Transverse colon (tissue), 4 donors: ENCODE measurements at regions not wholly inside any gene's neighbourhood (a gene's known extent, or its start where the extent isn't known, plus 50 kb on each side); places are given as distances from the start of the nearest gene placed in this dataset.

Experiments
- DNase-seq: peaks from one replicate; pipeline ENCODE4 v3.0.0-alpha.2; 2019
- H3K27ac ChIP-seq, 4 donors: fragments of 200-600 bp; sonication (generic); 2 replicates each; pipeline ENCODE4 v1.5.1; 2016 to 2018; ENCODE audit warnings: inconsistent platforms in 4 of 4
- H3K27me3 ChIP-seq: fragments of 200-600 bp; sonication (generic); 2 replicates; pipeline ENCODE4 v1.5.1; 2017; ENCODE audit warnings: inconsistent platforms
- H3K36me3 ChIP-seq, 4 donors: fragments of 200-600 bp; sonication (generic); 2 replicates each; pipeline ENCODE4 v1.5.1; 2017 to 2019; ENCODE audit warnings: inconsistent platforms in 4 of 4
- H3K4me1 ChIP-seq, 4 donors: fragments of 200-600 bp; sonication (generic); 2 replicates each; pipeline ENCODE4 v1.5.1; 2017 to 2020; ENCODE audit warnings: inconsistent platforms in 4 of 4
- H3K4me3 ChIP-seq, 4 donors: fragments of 200-600 bp; sonication (generic); 1 replicate in 1 of 4; 2 replicates in 3 of 4; pipeline versions ENCODE4 v1.5.1 to v1.6.1; 2017 to 2019; ENCODE audit warnings: inconsistent platforms in 4 of 4
- H3K9me3 ChIP-seq, 2 donors: fragments of 200-600 bp; sonication (generic); 2 replicates each; pipeline ENCODE4 v1.5.1; 2017 to 2019; ENCODE audit warnings: inconsistent platforms in 2 of 2
- CTCF ChIP-seq, 5 experiments: fragments of 200-600 bp in 3 of 5; fragments of 450-650 bp in 2 of 5; sonication (generic) in 3 of 5; IDR thresholded peaks; 1 replicate in 2 of 5; 2 replicates in 3 of 5; pipeline ENCODE4 v1.5.1; 2016 to 2017; ENCODE audit warnings: antibody characterized with exemption in 5 of 5, inconsistent platforms in 3 of 5, mild to moderate bottlenecking in 2 of 5, moderate library complexity in 1 of 5
- EP300 ChIP-seq: sonication (generic); formaldehyde crosslinking; IDR thresholded peaks from one replicate; pipeline ENCODE4 v1.6.1; 2017; ENCODE audit warnings: antibody characterized with exemption, low read depth
- POLR2A ChIP-seq: fragments of 450-650 bp; IDR thresholded peaks from one replicate; pipeline ENCODE4 v1.6.1; 2016; ENCODE audit warnings: antibody characterized with exemption, mild to moderate bottlenecking, moderate library complexity
- POLR2AphosphoS5 ChIP-seq, 3 donors: sonication (generic); formaldehyde crosslinking; IDR thresholded peaks; one replicate each; pipeline ENCODE4 v1.6.1; 2016; ENCODE audit warnings: antibody characterized with exemption in 3 of 3
- WGBS, 2 donors: methylation state at CpG; one replicate each; pipeline ENCODE4 v1.1.5; 2018; ENCODE audit warnings: low coverage in 1 of 2; 5-methylcytosine and 5-hydroxymethylcytosine counted together
- in situ Hi-C, 4 donors: fragments of 200-750 bp; cut with MboI; loops; one replicate each; pipeline versions ENCODE4 v1.15.0 to v1.15.1; 2017; ENCODE audit warnings: low sequenced_read_pairs in 3 of 4, low pct_ligation_motif_present in 1 of 4, low pct_unique_long_range_greater_than_20kb in 1 of 4
- intact Hi-C: fragments of 100-400 bp; cut with DNase I; formaldehyde crosslinking; loops from one replicate; pipeline ENCODE4 v1.15.1; 2023; ENCODE audit warnings: low total_unique reads

- Histone ChIP-seq H3K27me3 (no peaks in the 10 kb centered on the region), H3K9me3 (no peaks in the 10 kb centered on the region), H3K27ac (peak overlapping the region in 1 of 4 donors; percentile 65), H3K4me3 (no peak overlapping the region), H3K36me3 (no peaks in the 10 kb centered on the region), H3K4me1 (peaks cover 0 to 7% (median 0%) of the 10 kb centered on the region in 4 donors)
- in situ Hi-C loops (no loop called here), intact Hi-C loops (no loop called here)
- TF ChIP-seq EP300 (no peak), POLR2A (no peak), POLR2AphosphoS5 (IDR thresholded peaks at IDR 0.05) (no peak), CTCF (IDR thresholded peaks at IDR 0.05) (no peak)
- 78 to 86% methylated on average over 2 of the region's 2 CpGs for WGBS, 2 donors
- DNase-seq: no peak
Observed at GRCh38 chr20:17834804-17835203, 133.8 kb downstream of the SNX5 start.

- TF ChIP-seq POLR2AphosphoS5 (IDR thresholded peaks at IDR 0.05) (no peak), POLR2A (no peak), EP300 (no peak), CTCF (IDR thresholded peaks at IDR 0.05) (no peak)
- DNase-seq: no peak
- Histone ChIP-seq H3K27me3 (no peaks in the 10 kb centered on the region), H3K27ac (no peak overlapping the region), H3K9me3 (no peaks in the 10 kb centered on the region), H3K4me3 (no peak overlapping the region), H3K4me1 (peaks cover 0 to 7% (median 0%) of the 10 kb centered on the region in 4 donors), H3K36me3 (no peaks in the 10 kb centered on the region)
- WGBS, 2 donors: 73 to 81% methylated on average over 8 to 9 of the region's 9 CpGs
- intact Hi-C loops (no loop called here), in situ Hi-C loops (no loop called here)
Observed at GRCh38 chr20:17833036-17833674, 133.4 kb downstream of the BANF2 start.

- TF ChIP-seq POLR2A: no peak
- TF ChIP-seq EP300: no peak
- TF ChIP-seq CTCF (IDR thresholded peaks at IDR 0.05): no peak
- no peak for TF ChIP-seq POLR2AphosphoS5 (IDR thresholded peaks at IDR 0.05)
- H3K4me1 ChIP-seq: peaks cover 0 to 11% (median 0%) of the 10 kb centered on the region in 4 donors
- DNase-seq: no peak
- H3K36me3 ChIP-seq: no peaks in the 10 kb centered on the region
- no peaks in the 10 kb centered on the region for H3K9me3 ChIP-seq
- in situ Hi-C loops (no loop called here), intact Hi-C loops (no loop called here)
- H3K27me3 ChIP-seq: no peaks in the 10 kb centered on the region
- H3K27ac ChIP-seq: no peak overlapping the region
- WGBS, 2 donors: 82 to 83% methylated on average over 6 to 9 of the region's 9 CpGs
- no peak overlapping the region for H3K4me3 ChIP-seq
Observed at GRCh38 chr20:17832236-17832915, 132.6 kb downstream of the BANF2 start.

- no peak overlapping the region for H3K27ac ChIP-seq
- 91% methylated on average over 6 of the region's 6 CpGs; no CpG with 5 or more reads in 1 of the 2 donors for WGBS, 2 donors
- H3K4me1 ChIP-seq: peaks cover 0 to 25% (median 1%) of the 10 kb centered on the region in 4 donors
- TF ChIP-seq POLR2A: no peak
- no peak overlapping the region for H3K4me3 ChIP-seq
- DNase-seq: no peak
- no peaks in the 10 kb centered on the region for H3K36me3 ChIP-seq
- H3K9me3 ChIP-seq: no peaks in the 10 kb centered on the region
- in situ Hi-C loops: no loop called here
- H3K27me3 ChIP-seq: no peaks in the 10 kb centered on the region
- intact Hi-C loops: no loop called here
Observed at GRCh38 chr20:17828598-17829144, 128.9 kb downstream of the BANF2 start.
